ENCODE measurements at regions not wholly inside any gene's neighbourhood (a gene's known extent, or its start where the extent isn't known, plus 50 kb on each side); places are given as distances from the start of the nearest gene placed in this dataset.

GRCh38 chr4:14110407-14110806 is 482.9 kb upstream of the BOD1L1 start:
- Mint-ChIP-seq H3K36me3 (ENCODE audit: low read depth) (no peaks in the 10 kb centered on the region; the same call in 2 of the 3 replicates), H3K27ac (no peak overlapping the region), H3K4me3 (no peak overlapping the region), H3K4me1 (peaks cover 11% of the 10 kb centered on the region), H3K27me3 (ENCODE audit: insufficient read depth, low read depth, poor library complexity) (peaks cover 4% of the 10 kb centered on the region), H3K9me3 (peaks cover 23% of the 10 kb centered on the region)
- Histone ChIP-seq H3K27me3 (ENCODE audit: insufficient read depth) (no peaks in the 10 kb centered on the region), H3K9me2 (ENCODE audit: insufficient read depth) (peaks cover 12% of the 10 kb centered on the region), H2AFZ (no peak overlapping the region), H3K27ac (ENCODE audit: low read depth) (no peak overlapping the region), H3K4me1 (ENCODE audit: insufficient read depth) (0 out of 2 replicates have a peak, but pooled peaks cover 4% of the 10 kb centered on the region), H3K4me3 (no peak overlapping the region), H3K79me2 (replicated peaks; ENCODE audit: insufficient read depth) (no peaks in the 10 kb centered on the region), H3K4me2 (no peak overlapping the region), H4K20me1 (replicated peaks; ENCODE audit: insufficient read depth) (no peaks in the 10 kb centered on the region), H3F3A (replicated peaks; ENCODE audit: low read depth) (no peaks in the 10 kb centered on the region), H3K36me3 (ENCODE audit: insufficient read depth) (no peaks in the 10 kb centered on the region)
- ATAC-seq: no peak
- no peak for TF ChIP-seq CTCF (conservative IDR thresholded peaks at IDR 0.05; ENCODE audit: low read depth in 2 of 2)
- no peak for TF ChIP-seq ZNF114 (CRISPR knock-in tag; IDR thresholded peaks at IDR 0.05)
- no peak for TF ChIP-seq EZH2 (IDR thresholded peaks at IDR 0.05; ENCODE audit: low read depth, unreplicated experiment)
- TF ChIP-seq POLR2AphosphoS5 (IDR thresholded peaks at IDR 0.05; ENCODE audit: low read depth): no peak
- no peak for TF ChIP-seq ETS1 (IDR thresholded peaks at IDR 0.05)
- TF ChIP-seq REST (IDR thresholded peaks at IDR 0.05; ENCODE audit: unreplicated experiment): no peak
- no peak for TF ChIP-seq NANOG (IDR thresholded peaks at IDR 0.05; ENCODE audit: borderline replicate concordance)
- TF ChIP-seq JUNB (IDR thresholded peaks at IDR 0.05; ENCODE audit: unreplicated experiment): no peak
- no peak for TF ChIP-seq CREB1 (CRISPR knock-in tag; IDR thresholded peaks at IDR 0.05; ENCODE audit: low read depth)
- TF ChIP-seq STAT1 (IDR thresholded peaks at IDR 0.05; ENCODE audit: unreplicated experiment): no peak
- no peak for TF ChIP-seq ZNF462 (CRISPR knock-in tag; IDR thresholded peaks at IDR 0.05)
- no peak for TF ChIP-seq ZNF331 (CRISPR knock-in tag; IDR thresholded peaks at IDR 0.05; ENCODE audit: low read depth)
- no peak for TF ChIP-seq EZH2phosphoT487 (IDR thresholded peaks at IDR 0.05; ENCODE audit: unreplicated experiment)
- DNase-seq (ENCODE audit: low spot score): no peak

Data from GM23338 (cell line).